Tibial artery (tissue), 4 donors: ENCODE measurements at regions not wholly inside any gene's neighbourhood (a gene's known extent, or its start where the extent isn't known, plus 50 kb on each side); places are given as distances from the start of the nearest gene placed in this dataset.

ENCODE experiments used
- DNase-seq, 2 donors: peaks; one replicate each; pipeline ENCODE4 v3.0.0-alpha.2; 2019
- H3K27ac ChIP-seq, 2 donors: fragments of 200-600 bp; sonication (generic) in 1 of 2; 1 replicate in 1 of 2; 2 replicates in 1 of 2; pipeline ENCODE4 v1.5.1; 2018 to 2019; ENCODE audit warnings: mild to moderate bottlenecking in 1 of 2
- H3K27me3 ChIP-seq, 2 donors: fragments of 200-600 bp; sonication (generic) in 1 of 2; one replicate each; pipeline versions ENCODE4 v1.5.1 to v1.6.0; 2016 to 2019
- H3K36me3 ChIP-seq, 3 donors: fragments of 200-600 bp; sonication (generic) in 2 of 3; one replicate each; pipeline ENCODE4 v1.5.1; 2016 to 2019; ENCODE audit warnings: mild to moderate bottlenecking in 2 of 3
- H3K4me1 ChIP-seq, 4 donors: fragments of 200-600 bp; sonication (generic) in 2 of 4; 1 replicate in 3 of 4; 2 replicates in 1 of 4; pipeline ENCODE4 v1.5.1; 2016 to 2019
- H3K4me3 ChIP-seq, 2 donors: fragments of 200-600 bp; sonication (generic) in 1 of 2; 1 replicate in 1 of 2; 2 replicates in 1 of 2; pipeline ENCODE4 v1.5.1; 2018 to 2019; ENCODE audit warnings: mild to moderate bottlenecking in 2 of 2
- H3K9me3 ChIP-seq, 3 donors: fragments of 200-600 bp; sonication (generic) in 1 of 3; one replicate each; pipeline ENCODE4 v1.5.1; 2016 to 2019
- intact Hi-C: fragments of 100-400 bp; cut with DNase I; formaldehyde crosslinking; loops from one replicate; pipeline ENCODE4 v1.15.0; 2023; ENCODE audit warnings: low total_unique reads
- TF ChIP-seq, protein P1 (sequence below), 2 experiments: fragments of 200-600 bp in 1 of 2; fragments of 450-650 bp in 1 of 2; IDR thresholded peaks; one replicate each; pipeline ENCODE4 v1.5.1; 2017 to 2019; ENCODE audit warnings: antibody characterized with exemption in 2 of 2, mild to moderate bottlenecking in 1 of 2, moderate library complexity in 1 of 2

DNA sequence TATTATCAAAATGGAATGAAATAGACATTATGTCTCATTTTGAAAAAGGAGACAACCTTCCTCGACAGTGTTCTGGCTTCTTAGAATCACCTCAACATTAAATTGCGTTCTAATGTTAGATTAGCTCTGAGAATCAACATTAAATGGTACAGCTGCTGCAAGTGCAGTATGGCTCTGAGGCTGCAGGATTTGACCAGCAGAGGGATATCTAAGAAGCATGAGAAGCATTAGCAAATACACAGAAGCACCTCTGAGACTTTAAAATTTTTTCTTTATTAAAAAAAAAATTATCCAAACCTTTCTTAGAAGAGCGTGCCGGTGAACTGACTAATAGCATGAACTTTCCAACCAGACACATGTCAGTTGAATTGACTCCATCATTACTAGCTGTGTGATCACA, 253.4 kb upstream of the LRIG3 start:
- Histone ChIP-seq H3K27ac (no peak overlapping the region), H3K4me1 (no peaks in the 10 kb centered on the region), H3K4me3 (no peak overlapping the region), H3K27me3 (no peaks in the 10 kb centered on the region), H3K36me3 (no peaks in the 10 kb centered on the region), H3K9me3 (no peaks in the 10 kb centered on the region)
- no peak for DNase-seq
- TF ChIP-seq, protein P1, sequence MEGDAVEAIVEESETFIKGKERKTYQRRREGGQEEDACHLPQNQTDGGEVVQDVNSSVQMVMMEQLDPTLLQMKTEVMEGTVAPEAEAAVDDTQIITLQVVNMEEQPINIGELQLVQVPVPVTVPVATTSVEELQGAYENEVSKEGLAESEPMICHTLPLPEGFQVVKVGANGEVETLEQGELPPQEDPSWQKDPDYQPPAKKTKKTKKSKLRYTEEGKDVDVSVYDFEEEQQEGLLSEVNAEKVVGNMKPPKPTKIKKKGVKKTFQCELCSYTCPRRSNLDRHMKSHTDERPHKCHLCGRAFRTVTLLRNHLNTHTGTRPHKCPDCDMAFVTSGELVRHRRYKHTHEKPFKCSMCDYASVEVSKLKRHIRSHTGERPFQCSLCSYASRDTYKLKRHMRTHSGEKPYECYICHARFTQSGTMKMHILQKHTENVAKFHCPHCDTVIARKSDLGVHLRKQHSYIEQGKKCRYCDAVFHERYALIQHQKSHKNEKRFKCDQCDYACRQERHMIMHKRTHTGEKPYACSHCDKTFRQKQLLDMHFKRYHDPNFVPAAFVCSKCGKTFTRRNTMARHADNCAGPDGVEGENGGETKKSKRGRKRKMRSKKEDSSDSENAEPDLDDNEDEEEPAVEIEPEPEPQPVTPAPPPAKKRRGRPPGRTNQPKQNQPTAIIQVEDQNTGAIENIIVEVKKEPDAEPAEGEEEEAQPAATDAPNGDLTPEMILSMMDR (IDR thresholded peaks at IDR 0.05): no peak
- intact Hi-C loops: no loop called here

DNA sequence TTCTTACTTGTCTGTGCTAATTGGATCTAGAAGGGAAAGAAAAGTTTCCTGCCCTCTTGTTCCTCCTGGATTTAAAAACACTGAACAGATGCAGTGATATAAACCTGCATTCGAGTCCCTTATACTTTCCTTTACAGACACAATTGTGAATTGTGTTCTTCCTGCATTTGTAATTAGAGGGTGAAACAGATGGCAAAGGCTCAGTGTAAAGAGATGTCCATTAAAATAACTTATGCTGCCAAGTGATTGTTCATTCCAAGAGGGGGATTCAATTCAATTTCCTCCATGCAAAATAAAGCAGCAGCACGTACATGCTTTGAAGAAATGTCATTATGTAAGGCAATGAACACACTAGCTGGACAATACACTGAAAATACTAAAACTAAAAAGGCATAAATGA, 248.3 kb upstream of the LRIG3 start:
- Histone ChIP-seq H3K27me3 (no peaks in the 10 kb centered on the region), H3K4me1 (no peaks in the 10 kb centered on the region), H3K9me3 (no peaks in the 10 kb centered on the region), H3K27ac (no peak overlapping the region), H3K36me3 (no peaks in the 10 kb centered on the region), H3K4me3 (no peak overlapping the region)
- no peak for DNase-seq
- intact Hi-C loops: no loop called here
- TF ChIP-seq, protein P1 (IDR thresholded peaks at IDR 0.05): no peak

- H3K9me3 ChIP-seq: no peaks in the 10 kb centered on the region
- TF ChIP-seq, protein P1 (IDR thresholded peaks at IDR 0.05): no peak
- no peaks in the 10 kb centered on the region for H3K36me3 ChIP-seq
- no peak overlapping the region for H3K27ac ChIP-seq
- no peaks in the 10 kb centered on the region for H3K27me3 ChIP-seq
- H3K4me3 ChIP-seq: no peak overlapping the region
- no peak for DNase-seq
- no peaks in the 10 kb centered on the region for H3K4me1 ChIP-seq
- intact Hi-C loops: no loop called here
These were observed 246.2 kb upstream of the LRIG3 start for GRCh38 chr12:59166457-59166856.

GRCh38 chr12:59164991-59165718, 244.9 kb upstream of the LRIG3 start:
- no peaks in the 10 kb centered on the region for H3K27me3 ChIP-seq
- H3K4me3 ChIP-seq: no peak overlapping the region
- TF ChIP-seq, protein P1 (IDR thresholded peaks at IDR 0.05): peak; percentile 46 to 48
- no peaks in the 10 kb centered on the region for H3K4me1 ChIP-seq
- intact Hi-C loops: no loop called here
- H3K36me3 ChIP-seq: no peaks in the 10 kb centered on the region
- no peaks in the 10 kb centered on the region for H3K9me3 ChIP-seq
- H3K27ac ChIP-seq: no peak overlapping the region
- no peak for DNase-seq

DNA sequence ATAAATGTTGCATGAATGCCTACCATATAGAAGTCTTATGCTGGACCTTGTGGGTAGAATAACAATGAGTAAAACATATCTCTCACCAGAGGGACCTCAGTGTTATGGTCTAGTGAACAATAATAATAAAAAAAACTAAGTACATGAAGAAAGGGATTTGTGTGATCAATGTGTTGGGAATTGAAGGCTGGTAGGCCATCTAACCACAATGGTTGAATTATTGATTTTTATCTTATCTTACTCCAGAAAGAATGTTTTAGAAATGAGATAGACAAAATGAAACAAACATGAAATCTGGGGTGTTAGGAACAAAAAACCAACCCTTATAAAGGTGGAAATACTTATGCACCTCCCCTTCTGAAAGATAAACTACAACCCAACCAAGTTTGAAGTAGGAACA, 243.9 kb upstream of the LRIG3 start:
- Histone ChIP-seq H3K4me3 (no peak overlapping the region), H3K27me3 (no peaks in the 10 kb centered on the region), H3K9me3 (no peaks in the 10 kb centered on the region), H3K36me3 (no peaks in the 10 kb centered on the region), H3K27ac (no peak overlapping the region), H3K4me1 (no peaks in the 10 kb centered on the region)
- TF ChIP-seq, protein P1 (IDR thresholded peaks at IDR 0.05): no peak
- intact Hi-C loops: no loop called here
- no peak for DNase-seq
